Epithelial cell of esophagus (primary cell): ENCODE measurements at regions not wholly inside any gene's neighbourhood (a gene's known extent, or its start where the extent isn't known, plus 50 kb on each side); places are given as distances from the start of the nearest gene placed in this dataset.

Experiments
- DNase-seq: peaks from one replicate; pipeline ENCODE4 v3.0.0; 2010; ENCODE audit warnings: low read depth
- H3K4me3 ChIP-seq: 2 replicates; pipeline ENCODE4 v1.5.1; 2011; ENCODE audit warnings: mild to moderate bottlenecking, low read length, control low read depth
- TF ChIP-seq, protein P1 (sequence below): IDR thresholded peaks from 2 replicates; pipeline ENCODE4 v1.5.1; 2011; ENCODE audit warnings: low read depth, mild to moderate bottlenecking, low read length, control low read depth, inconsistent platforms; ENCODE audit not compliant: insufficient read depth; ENCODE audit errors: missing control alignments

DNA sequence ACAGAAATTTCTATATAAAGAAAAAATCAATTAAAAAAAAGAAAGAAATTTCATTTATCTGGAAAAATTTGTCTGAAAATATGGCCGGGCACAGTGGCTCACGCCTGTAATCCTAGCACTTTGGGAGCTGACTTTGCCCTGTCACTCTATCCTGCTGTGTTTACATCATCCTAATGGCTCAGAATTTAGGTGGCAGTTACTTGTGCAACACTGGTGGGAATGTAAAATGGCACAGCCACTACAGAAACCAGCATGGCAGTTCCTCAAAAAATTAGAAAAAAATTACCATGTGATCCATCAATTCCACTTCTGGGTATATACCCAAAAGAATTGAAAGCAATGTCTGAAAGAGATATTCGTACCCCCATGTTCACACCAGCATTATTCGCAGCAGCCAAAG is 405.2 kb upstream of the AUTS2 start:
- H3K4me3 ChIP-seq, result no peak overlapping the region
- no peak for DNase-seq
- TF ChIP-seq, protein P1, sequence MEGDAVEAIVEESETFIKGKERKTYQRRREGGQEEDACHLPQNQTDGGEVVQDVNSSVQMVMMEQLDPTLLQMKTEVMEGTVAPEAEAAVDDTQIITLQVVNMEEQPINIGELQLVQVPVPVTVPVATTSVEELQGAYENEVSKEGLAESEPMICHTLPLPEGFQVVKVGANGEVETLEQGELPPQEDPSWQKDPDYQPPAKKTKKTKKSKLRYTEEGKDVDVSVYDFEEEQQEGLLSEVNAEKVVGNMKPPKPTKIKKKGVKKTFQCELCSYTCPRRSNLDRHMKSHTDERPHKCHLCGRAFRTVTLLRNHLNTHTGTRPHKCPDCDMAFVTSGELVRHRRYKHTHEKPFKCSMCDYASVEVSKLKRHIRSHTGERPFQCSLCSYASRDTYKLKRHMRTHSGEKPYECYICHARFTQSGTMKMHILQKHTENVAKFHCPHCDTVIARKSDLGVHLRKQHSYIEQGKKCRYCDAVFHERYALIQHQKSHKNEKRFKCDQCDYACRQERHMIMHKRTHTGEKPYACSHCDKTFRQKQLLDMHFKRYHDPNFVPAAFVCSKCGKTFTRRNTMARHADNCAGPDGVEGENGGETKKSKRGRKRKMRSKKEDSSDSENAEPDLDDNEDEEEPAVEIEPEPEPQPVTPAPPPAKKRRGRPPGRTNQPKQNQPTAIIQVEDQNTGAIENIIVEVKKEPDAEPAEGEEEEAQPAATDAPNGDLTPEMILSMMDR, result no peak

- H3K4me3 ChIP-seq, result no peak overlapping the region
- TF ChIP-seq, protein P1, result no peak
- DNase-seq, result no peak
Measured at GRCh38 chr7:69196593-69196992, 401.7 kb upstream of the AUTS2 start.

- TF ChIP-seq, protein P1, result no peak
- H3K4me3 ChIP-seq, result no peak overlapping the region
- no peak for DNase-seq
Measured at GRCh38 chr7:69198250-69198649, 400.0 kb upstream of the AUTS2 start.

DNA sequence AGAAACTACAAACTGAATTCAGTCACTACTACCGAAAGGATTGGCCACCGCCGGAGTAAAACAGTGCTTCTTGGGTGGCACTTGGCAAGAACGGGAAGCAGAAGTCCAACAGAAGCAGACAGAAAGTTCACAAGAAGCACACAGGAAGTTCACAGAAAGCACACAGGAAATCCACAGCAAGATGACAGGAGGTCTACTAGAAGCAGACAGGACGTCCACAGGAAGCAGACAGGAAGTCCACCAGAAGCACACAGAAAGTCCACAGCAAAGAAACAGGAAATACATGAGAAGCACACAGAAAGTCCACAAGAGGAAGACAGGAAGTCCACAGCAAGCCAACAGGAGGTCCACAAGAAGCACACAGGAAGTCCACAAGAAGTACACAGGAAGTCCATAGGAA is 399.2 kb upstream of the AUTS2 start:
- TF ChIP-seq, protein P1, result no peak
- no peak overlapping the region for H3K4me3 ChIP-seq

GRCh38 chr7:69199661-69200060 is 398.6 kb upstream of the AUTS2 start:
- H3K4me3 ChIP-seq, result no peak overlapping the region
- no peak for DNase-seq
- TF ChIP-seq, protein P1, result no peak

More for the DNA sequence above, 399.2 kb upstream of the AUTS2 start:
- DNase-seq, result no peak

- H3K4me3 ChIP-seq, result no peak overlapping the region
- TF ChIP-seq, protein P1, result no peak
- no peak for DNase-seq
Measured at GRCh38 chr7:69203871-69204270, 394.4 kb upstream of the AUTS2 start.

GRCh38 chr7:69204943-69205342 is 393.3 kb upstream of the AUTS2 start:
- DNase-seq, result no peak
- H3K4me3 ChIP-seq, result no peak overlapping the region
- TF ChIP-seq, protein P1, result no peak
